Fibroblast of pulmonary artery (primary cell): ENCODE measurements at regions not wholly inside any gene's neighbourhood (a gene's known extent, or its start where the extent isn't known, plus 50 kb on each side); places are given as distances from the start of the nearest gene placed in this dataset.

ENCODE experiments used
- DNase-seq: peaks from one replicate; pipeline ENCODE4 v3.0.0-alpha.2; 2010; ENCODE audit warnings: low read depth
- H3K4me3 ChIP-seq: replicated peaks from 2 replicates; pipeline ENCODE4 v1.5.1; 2011; ENCODE audit warnings: low read depth, mild to moderate bottlenecking, control low read depth, low read length, moderate library complexity
- CTCF ChIP-seq: IDR thresholded peaks from 2 replicates; pipeline ENCODE4 v1.5.1; 2011; ENCODE audit warnings: mild to moderate bottlenecking, control low read depth, low read length, inconsistent platforms; ENCODE audit errors: missing control alignments

DNA sequence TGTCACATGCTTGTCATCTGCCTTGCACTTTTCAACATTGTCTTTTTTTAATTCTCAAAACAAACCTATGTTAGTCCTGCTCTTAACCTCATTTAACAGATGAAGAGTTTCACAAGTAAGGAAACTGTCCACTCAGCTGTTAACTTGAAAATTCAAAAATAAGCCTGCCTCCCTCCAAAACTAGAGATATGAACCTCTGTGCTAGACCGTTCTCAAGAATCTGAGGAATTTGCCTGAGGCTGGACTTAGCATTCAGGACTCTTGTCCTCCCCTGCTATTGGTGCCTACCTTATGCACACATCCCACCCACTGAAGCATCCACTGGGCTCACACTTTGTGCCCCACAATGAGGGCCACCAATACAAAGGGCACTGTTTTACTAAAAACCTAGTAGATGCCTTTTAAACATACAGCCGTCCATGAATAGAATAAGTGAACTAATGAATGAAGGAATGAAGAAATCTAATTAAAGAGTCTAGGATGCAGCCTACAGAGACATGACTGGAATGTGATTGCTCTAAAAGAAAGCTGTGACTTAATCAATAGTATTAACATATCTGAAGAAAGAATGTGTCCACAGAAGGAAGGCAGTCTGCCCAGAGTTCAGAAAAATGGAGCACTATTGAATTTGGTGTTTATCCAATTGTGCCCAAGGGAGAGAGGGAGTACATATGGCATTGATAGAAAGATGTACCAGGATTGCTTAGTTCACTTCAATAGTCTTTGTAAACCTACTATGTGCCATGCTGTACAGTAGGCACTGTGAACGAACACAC is 238.5 kb downstream of the SPTSSA start:
- no peak for TF ChIP-seq CTCF
- no peak for DNase-seq
- no peak overlapping the region for H3K4me3 ChIP-seq

DNA sequence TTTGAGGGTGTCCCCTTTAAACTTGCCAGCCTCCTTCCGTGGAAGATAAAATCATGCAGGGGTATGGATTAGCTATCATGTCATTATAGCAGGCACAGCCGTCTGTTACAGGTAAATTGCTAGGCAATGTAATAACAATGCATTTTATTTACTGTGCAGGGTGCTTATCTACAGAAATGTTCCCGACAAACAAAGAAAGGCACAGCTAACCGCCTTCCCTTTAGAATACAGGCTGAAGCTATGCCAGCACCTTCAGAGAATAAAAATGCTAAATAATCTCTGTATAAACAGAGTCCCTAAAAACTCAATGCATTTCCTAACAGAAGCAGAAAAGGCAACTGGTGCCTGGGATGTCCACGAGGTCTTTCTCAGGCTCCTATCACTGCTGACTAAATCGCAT is 239.2 kb downstream of the SPTSSA start:
- TF ChIP-seq CTCF = no peak
- DNase-seq = no peak
- H3K4me3 ChIP-seq = no peak overlapping the region

DNA sequence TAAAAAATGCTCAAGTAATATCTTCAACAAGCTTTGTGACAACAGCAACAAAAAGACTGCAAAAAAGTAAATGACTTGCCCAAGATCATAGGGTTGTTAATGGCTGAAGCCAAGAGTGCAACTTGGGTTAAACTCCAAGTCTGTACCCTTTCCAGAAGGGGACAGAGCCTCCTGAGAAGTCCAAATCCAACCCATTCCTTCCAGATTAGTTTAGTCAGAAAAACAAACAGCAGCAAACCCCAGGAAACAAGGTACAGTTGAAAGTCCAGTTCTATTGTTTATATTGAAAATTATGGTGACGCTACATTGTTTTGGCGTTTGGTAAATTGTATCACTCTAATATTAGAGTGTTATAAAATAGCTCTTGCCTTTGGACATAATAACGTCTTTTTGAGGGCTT is 239.9 kb downstream of the SPTSSA start:
- TF ChIP-seq CTCF = no peak
- DNase-seq = no peak
- H3K4me3 ChIP-seq = no peak overlapping the region

DNA sequence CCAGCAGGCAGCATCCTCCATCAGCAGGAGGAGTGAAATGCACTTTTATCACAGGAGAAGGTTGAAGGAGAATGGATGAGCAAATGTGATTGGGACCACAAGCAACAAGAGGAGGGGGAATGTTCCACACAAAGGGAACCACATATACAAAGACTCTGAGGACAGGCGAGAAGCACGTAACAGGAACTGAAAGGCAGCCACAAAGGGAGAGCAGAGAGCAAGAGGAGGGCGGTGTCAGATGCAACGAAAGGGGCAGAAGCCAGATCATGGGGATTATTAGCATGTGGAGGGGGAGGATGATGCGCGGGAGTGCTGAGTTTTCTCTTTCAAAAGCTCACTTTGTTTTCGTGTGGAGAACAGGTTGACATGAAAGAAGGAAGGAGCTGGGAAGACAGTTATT is 241.1 kb downstream of the SPTSSA start:
- DNase-seq = no peak
- TF ChIP-seq CTCF = no peak
- H3K4me3 ChIP-seq = no peak overlapping the region

GRCh38 chr14:34220378-34220706 is 241.7 kb downstream of the SPTSSA start:
- no peak overlapping the region for H3K4me3 ChIP-seq
- DNase-seq = no peak
- no peak for TF ChIP-seq CTCF

DNA sequence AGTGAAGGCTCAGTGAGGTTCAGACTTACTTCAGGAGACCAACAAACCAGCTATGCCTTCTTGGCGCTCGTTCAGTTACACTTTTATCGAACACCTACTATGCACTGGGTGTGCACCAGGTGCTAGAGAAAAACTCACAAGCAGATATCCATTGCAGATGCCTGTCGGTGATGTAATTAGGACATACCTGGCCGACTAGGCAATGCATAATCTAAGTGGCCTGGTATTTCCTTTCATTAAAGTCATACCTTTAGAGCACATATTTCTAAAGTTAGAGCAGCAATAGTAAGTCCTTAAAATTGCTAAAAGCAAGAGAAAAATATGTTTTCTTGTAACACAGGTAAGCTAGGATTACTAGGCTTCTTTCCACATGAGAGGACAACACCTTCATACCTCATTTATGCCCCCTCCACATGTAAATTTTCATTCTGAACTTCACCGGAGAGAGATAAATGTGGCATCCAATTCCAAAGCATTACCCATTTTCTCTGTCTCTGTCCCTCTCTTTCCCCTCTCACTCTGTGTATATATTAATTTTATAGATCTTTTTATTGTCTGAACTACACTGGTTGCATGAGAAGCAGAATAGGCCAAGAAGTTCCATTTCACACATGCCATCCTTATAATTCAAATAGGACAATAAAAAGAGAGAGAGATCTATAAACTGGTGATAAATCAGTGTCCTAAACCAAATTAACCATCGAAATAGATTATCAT is 242.2 kb downstream of the SPTSSA start:
- no peak for TF ChIP-seq CTCF
- no peak overlapping the region for H3K4me3 ChIP-seq
- DNase-seq = no peak

GRCh38 chr14:34218881-34219280 is 243.2 kb downstream of the SPTSSA start:
- TF ChIP-seq CTCF = no peak
- no peak overlapping the region for H3K4me3 ChIP-seq
- no peak for DNase-seq
